B cell (primary cell): ENCODE measurements at regions not wholly inside any gene's neighbourhood (a gene's known extent, or its start where the extent isn't known, plus 50 kb on each side); places are given as distances from the start of the nearest gene placed in this dataset.

Experiments
- ATAC-seq: fragments of 200-7000 bp; cut with Tn5 transposase; one replicate; pipeline ENCODE4 v1.10.0; 2021; ENCODE audit warnings: low read depth, mild to moderate bottlenecking, moderate number of reproducible peaks, moderate library complexity
- CTCF ChIA-PET: fragments of 350-600 bp; sonication (Branson Sonifier 250); formaldehyde crosslinking; loops from one replicate; lab custom pipeline; 2021; ENCODE audit warnings: antibody characterized with exemption, inconsistent platforms; lab: Charles Lee
- POLR2A ChIA-PET: fragments of 350-600 bp; sonication (Branson Sonifier 250); formaldehyde crosslinking; loops from one replicate; lab custom pipeline; 2021; ENCODE audit warnings: antibody characterized with exemption; lab: Charles Lee
- DNase-seq: peaks from one replicate; pipeline ENCODE4 v3.0.0; 2013
- H2AFZ ChIP-seq: 2 replicates; pipeline ENCODE4 v1.6.1; 2012; ENCODE audit warnings: mild to moderate bottlenecking, low read depth, low read length; ENCODE audit not compliant: insufficient read depth, poor library complexity, severe bottlenecking
- H3K27ac ChIP-seq, 2 donors: 1 replicate in 1 of 2; 2 replicates in 1 of 2; pipeline ENCODE4 v1.5.1; 2012 to 2013; ENCODE audit warnings: low read length in 2 of 2, mild to moderate bottlenecking in 2 of 2, moderate library complexity in 1 of 2
- H3K27me3 ChIP-seq, 4 experiments: fragments of 200-600 bp in 1 of 4; sonication (generic) in 1 of 4; replicated peaks in 1 of 4; 1 replicate in 2 of 4; 2 replicates in 2 of 4; pipeline versions ENCODE4 v1.6.1 to v1.7.0; 2013 to 2016; ENCODE audit warnings: low read length in 3 of 4, mild to moderate bottlenecking in 2 of 4, mixed read lengths in 1 of 4, moderate library complexity in 1 of 4; ENCODE audit not compliant: insufficient read depth in 4 of 4, control insufficient read depth in 3 of 4; ENCODE audit errors: control extremely low read depth in 1 of 4
- H3K36me3 ChIP-seq, 2 experiments: replicated peaks in 1 of 2; 1 replicate in 1 of 2; 2 replicates in 1 of 2; pipeline versions ENCODE4 v1.6.1 to v1.7.1; 2013; ENCODE audit warnings: low read length in 1 of 2; ENCODE audit not compliant: insufficient read depth in 2 of 2, control insufficient read depth in 1 of 2; ENCODE audit errors: control extremely low read depth in 1 of 2, extremely low read depth in 1 of 2
- H3K4me1 ChIP-seq, 2 donors: fragments of 200-600 bp in 1 of 2; sonication (generic) in 1 of 2; 1 replicate in 1 of 2; 2 replicates in 1 of 2; pipeline versions ENCODE4 v1.5.1 to v1.6.1; 2013 to 2017; ENCODE audit warnings: low read length in 2 of 2; ENCODE audit not compliant: control insufficient read depth in 2 of 2, insufficient read depth in 2 of 2
- H3K4me2 ChIP-seq: replicated peaks from 2 replicates; pipeline ENCODE3; 2012; ENCODE audit warnings: mild to moderate bottlenecking, low read depth, low read length; ENCODE audit not compliant: poor library complexity, severe bottlenecking
- H3K4me3 ChIP-seq, 5 experiments: fragments of 200-600 bp in 1 of 5; sonication (generic) in 1 of 5; 1 replicate in 3 of 5; 2 replicates in 2 of 5; pipeline versions ENCODE4 v1.5.1 to v1.7.0; 2011 to 2016; ENCODE audit warnings: low read length in 4 of 5, mild to moderate bottlenecking in 4 of 5, low read depth in 2 of 5, control low read depth in 1 of 5, moderate library complexity in 1 of 5; ENCODE audit not compliant: insufficient read depth in 1 of 5; ENCODE audit errors: control extremely low read depth in 1 of 5, extremely low read depth in 1 of 5
- H3K79me2 ChIP-seq: fragments of 200-600 bp; sonication (generic); one replicate; pipeline ENCODE4 v1.6.0; 2016; ENCODE audit warnings: low read length; ENCODE audit not compliant: control insufficient read depth, insufficient read depth
- H3K9ac ChIP-seq: fragments of 200-600 bp; sonication (generic); 2 replicates; pipeline ENCODE4 v1.6.1; 2017; ENCODE audit warnings: mild to moderate bottlenecking, low read length, moderate library complexity
- H3K9me3 ChIP-seq, 3 donors: one replicate each; pipeline versions ENCODE4 v1.6.1 to v1.7.1; 2013; ENCODE audit warnings: low read length in 2 of 3; ENCODE audit not compliant: control insufficient read depth in 2 of 3, insufficient read depth in 1 of 3; ENCODE audit errors: control extremely low read depth in 1 of 3
- H4K20me1 ChIP-seq: 2 replicates; pipeline ENCODE4 v1.6.0; 2012; ENCODE audit warnings: mild to moderate bottlenecking, low read length; ENCODE audit not compliant: insufficient read depth, control insufficient read depth, poor library complexity, severe bottlenecking
- H3K27ac Mint-ChIP-seq: one replicate; pipeline ENCODE4 v1.8.0; 2021; ENCODE audit warnings: mixed read lengths
- H3K27me3 Mint-ChIP-seq: one replicate; pipeline ENCODE4 v1.8.0; 2021; ENCODE audit warnings: mixed read lengths
- H3K4me1 Mint-ChIP-seq: one replicate; pipeline ENCODE4 v1.8.0; 2021; ENCODE audit warnings: mixed read lengths
- H3K4me3 Mint-ChIP-seq: one replicate; pipeline ENCODE4 v1.8.0; 2021; ENCODE audit warnings: mixed read lengths
- H3K9me3 Mint-ChIP-seq: one replicate; pipeline ENCODE4 v1.8.0; 2022; ENCODE audit warnings: mixed read lengths; ENCODE audit not compliant: insufficient read depth
- CTCF ChIP-seq: fragments of 200-600 bp; IDR thresholded peaks from one replicate; pipeline ENCODE4 v1.8.0; 2022; ENCODE audit warnings: antibody characterized with exemption, mild to moderate bottlenecking
- EZH2 ChIP-seq: IDR thresholded peaks from 2 replicates; pipeline ENCODE4 v1.6.1; 2012; ENCODE audit warnings: borderline replicate concordance, low read depth, mild to moderate bottlenecking, moderate library complexity, low read length; ENCODE audit not compliant: insufficient read depth, poor library complexity, severe bottlenecking
- WGBS: methylation state at CpG from one replicate; pipeline ENCODE4 v1.1.5; 2013; ENCODE audit warnings: missing lambda C conversion rate; ENCODE audit not compliant: insufficient coverage; 5-methylcytosine and 5-hydroxymethylcytosine counted together
- intact Hi-C: fragments of 100-400 bp; cut with micrococcal nuclease; formaldehyde crosslinking; loops from one replicate; pipeline ENCODE4 v1.10.0; 2022

- Histone ChIP-seq H3K79me2 (no peaks in the 10 kb centered on the region), H4K20me1 (no peaks in the 10 kb centered on the region), H3K36me3 (no peaks in the 10 kb centered on the region), H3K4me3 (no peak overlapping the region), H2AFZ (no peak overlapping the region), H3K27ac (no peak overlapping the region), H3K4me1 (peaks cover 12 to 17% of the 10 kb centered on the region in 2 donors), H3K4me2 (no peak overlapping the region), H3K9me3 (peaks cover 0 to 5% (median 0%) of the 10 kb centered on the region in 3 donors), H3K27me3 (peaks cover 0 to 39% (median 12%) of the 10 kb centered on the region in 4 experiments), H3K9ac (no peak overlapping the region)
- DNase-seq (no peak), ATAC-seq (no peak)
- POLR2A ChIA-PET = interaction anchor here (0.6 kb wide), 1 partner anchor 36 kb away, joined by 3 read pairs; no protein-coding TSS in a partner anchor
- Mint-ChIP-seq H3K27ac (no peak overlapping the region), H3K9me3 (no peaks in the 10 kb centered on the region), H3K4me3 (no peak overlapping the region), H3K27me3 (peaks cover 50% of the 10 kb centered on the region), H3K4me1 (peaks cover 23% of the 10 kb centered on the region)
- intact Hi-C loops = loop anchor here (10.0 kb wide), 1 partner anchor 543 kb away; no protein-coding TSS in a partner anchor
- WGBS = 84% methylated on average over 11 of the region's 13 CpGs
- TF ChIP-seq CTCF = no peak
- no peak for TF ChIP-seq EZH2
- CTCF ChIA-PET = interaction anchor here (0.5 kb wide), 1 partner anchor 152 kb away, joined by 3 read pairs; no protein-coding TSS in a partner anchor
Observed at GRCh38 chr20:50347284-50348063, 156.8 kb downstream of the CEBPB start.

GRCh38 chr20:50348096-50348495 lies 157.5 kb downstream of the CEBPB start:
- Histone ChIP-seq H3K27me3 (peaks cover 0 to 39% (median 12%) of the 10 kb centered on the region in 4 experiments), H3K9ac (no peak overlapping the region)

More at GRCh38 chr20:50348096-50348495, 157.5 kb downstream of the CEBPB start:
- Mint-ChIP-seq H3K27me3 (peaks cover 52% of the 10 kb centered on the region), H3K4me1 (peaks cover 20% of the 10 kb centered on the region), H3K9me3 (no peaks in the 10 kb centered on the region), H3K27ac (no peak overlapping the region), H3K4me3 (no peak overlapping the region)
- H3K4me1 ChIP-seq = peaks cover 12 to 17% of the 10 kb centered on the region in 2 donors
- 39% methylated on average over 5 of the region's 6 CpGs for WGBS
- H3K36me3 ChIP-seq = no peaks in the 10 kb centered on the region
- DNase-seq (no peak), ATAC-seq (no peak)
- no peaks in the 10 kb centered on the region for H4K20me1 ChIP-seq
- intact Hi-C loops = loop anchor here (10.0 kb wide), 1 partner anchor 543 kb away; no protein-coding TSS in a partner anchor
- POLR2A ChIA-PET = interaction anchor here (0.6 kb wide), 1 partner anchor 36 kb away, joined by 3 read pairs; no protein-coding TSS in a partner anchor
- CTCF ChIA-PET = interaction anchor here (1.3 kb wide), 1 partner anchor 9 kb away, joined by 4 read pairs; no protein-coding TSS in a partner anchor
- H2AFZ ChIP-seq = no peak overlapping the region
- no peaks in the 10 kb centered on the region for H3K79me2 ChIP-seq
- peaks cover 0 to 5% (median 0%) of the 10 kb centered on the region in 3 donors for H3K9me3 ChIP-seq
- no peak overlapping the region for H3K27ac ChIP-seq
- H3K4me2 ChIP-seq = no peak overlapping the region
- no peak for TF ChIP-seq CTCF
- TF ChIP-seq EZH2 = no peak
- no peak overlapping the region for H3K4me3 ChIP-seq
